ENCODE measurements at regions not wholly inside any gene's neighbourhood (a gene's known extent, or its start where the extent isn't known, plus 50 kb on each side); places are given as distances from the start of the nearest gene placed in this dataset.

- Histone ChIP-seq H3K9me3 (no peaks in the 10 kb centered on the region), H3K4me3 (no peak overlapping the region), H3K36me3 (no peaks in the 10 kb centered on the region), H3K27me3 (no peaks in the 10 kb centered on the region), H3K27ac (no peak overlapping the region), H3K4me1 (no peaks in the 10 kb centered on the region)
- no peak for TF ChIP-seq CTCF (IDR thresholded peaks at IDR 0.05)
- intact Hi-C loops (cut with DNase I) = no loop called here
- ATAC-seq = peak; percentile 16
- no peak for DNase-seq
Observed at GRCh38 chr12:58655375-58655774, 264.9 kb downstream of the LRIG3 start.

GRCh38 chr12:58656254-58657009, 263.9 kb downstream of the LRIG3 start:
- peak; percentile 45 for ATAC-seq
- intact Hi-C loops (cut with DNase I) = no loop called here

GRCh38 chr12:58657190-58657589, 263.1 kb downstream of the LRIG3 start:
- Histone ChIP-seq H3K27ac (no peak overlapping the region), H3K27me3 (no peaks in the 10 kb centered on the region), H3K36me3 (no peaks in the 10 kb centered on the region), H3K4me3 (no peak overlapping the region), H3K4me1 (no peaks in the 10 kb centered on the region), H3K9me3 (no peaks in the 10 kb centered on the region)
- intact Hi-C loops (cut with DNase I) = no loop called here
- TF ChIP-seq CTCF (IDR thresholded peaks at IDR 0.05) = no peak
- ATAC-seq = no peak
- no peak for DNase-seq

More at GRCh38 chr12:58656254-58657009, 263.9 kb downstream of the LRIG3 start:
- Histone ChIP-seq H3K9me3 (no peaks in the 10 kb centered on the region), H3K27ac (no peak overlapping the region), H3K27me3 (no peaks in the 10 kb centered on the region), H3K4me3 (no peak overlapping the region), H3K4me1 (no peaks in the 10 kb centered on the region), H3K36me3 (no peaks in the 10 kb centered on the region)
- DNase-seq = no peak
- TF ChIP-seq CTCF (IDR thresholded peaks at IDR 0.05) = no peak

GRCh38 chr12:58665375-58665774, 254.9 kb downstream of the LRIG3 start:
- H3K36me3 ChIP-seq = no peaks in the 10 kb centered on the region
- no peak overlapping the region for H3K27ac ChIP-seq
- intact Hi-C loops (cut with DNase I) = no loop called here
- no peak for TF ChIP-seq CTCF (IDR thresholded peaks at IDR 0.05)
- no peaks in the 10 kb centered on the region for H3K9me3 ChIP-seq
- H3K4me3 ChIP-seq = no peak overlapping the region
- DNase-seq (no peak), ATAC-seq (no peak)
- no peaks in the 10 kb centered on the region for H3K27me3 ChIP-seq
- no peaks in the 10 kb centered on the region for H3K4me1 ChIP-seq

GRCh38 chr12:58668233-58668632, 252.1 kb downstream of the LRIG3 start:
- Histone ChIP-seq H3K9me3 (no peaks in the 10 kb centered on the region), H3K27me3 (no peaks in the 10 kb centered on the region), H3K27ac (no peak overlapping the region), H3K36me3 (no peaks in the 10 kb centered on the region), H3K4me1 (no peaks in the 10 kb centered on the region), H3K4me3 (no peak overlapping the region)
- DNase-seq (no peak), ATAC-seq (no peak)
- intact Hi-C loops (cut with DNase I) = no loop called here
- no peak for TF ChIP-seq CTCF (IDR thresholded peaks at IDR 0.05)
